Spleen (tissue), 7 donors: ENCODE measurements at regions not wholly inside any gene's neighbourhood (a gene's known extent, or its start where the extent isn't known, plus 50 kb on each side); places are given as distances from the start of the nearest gene placed in this dataset.

Experiments used
- CTCF ChIP-seq, 11 experiments: fragments of 200-600 bp in 7 of 11; fragments of 450-650 bp in 4 of 11; sonication (generic) in 4 of 11; IDR thresholded peaks in 8 of 11; conservative IDR thresholded peaks in 3 of 11; 1 replicate in 7 of 11; 2 replicates in 4 of 11; pipeline versions ENCODE4 v1.4.0 to v1.8.0; 2016 to 2021; ENCODE audit warnings: antibody characterized with exemption in 11 of 11, inconsistent platforms in 4 of 11, mild to moderate bottlenecking in 1 of 11
- POLR2A ChIP-seq, 3 donors: fragments of 450-650 bp; IDR thresholded peaks; one replicate each; pipeline ENCODE4 v1.5.1; 2017; ENCODE audit warnings: antibody characterized with exemption in 3 of 3, mild to moderate bottlenecking in 1 of 3
- POLR2AphosphoS5 ChIP-seq, 3 donors: sonication (generic); formaldehyde crosslinking; IDR thresholded peaks; one replicate each; pipeline ENCODE4 v1.5.1; 2017; ENCODE audit warnings: antibody characterized with exemption in 3 of 3
- donor health status: DM: no; HTN: no; CAD: no; lungs with moderate emphysema.
- donor health status: DM: no; HTN: no; CAD: no.
- donor health status: DM: no; HTN: no; CAD: no.

DNA sequence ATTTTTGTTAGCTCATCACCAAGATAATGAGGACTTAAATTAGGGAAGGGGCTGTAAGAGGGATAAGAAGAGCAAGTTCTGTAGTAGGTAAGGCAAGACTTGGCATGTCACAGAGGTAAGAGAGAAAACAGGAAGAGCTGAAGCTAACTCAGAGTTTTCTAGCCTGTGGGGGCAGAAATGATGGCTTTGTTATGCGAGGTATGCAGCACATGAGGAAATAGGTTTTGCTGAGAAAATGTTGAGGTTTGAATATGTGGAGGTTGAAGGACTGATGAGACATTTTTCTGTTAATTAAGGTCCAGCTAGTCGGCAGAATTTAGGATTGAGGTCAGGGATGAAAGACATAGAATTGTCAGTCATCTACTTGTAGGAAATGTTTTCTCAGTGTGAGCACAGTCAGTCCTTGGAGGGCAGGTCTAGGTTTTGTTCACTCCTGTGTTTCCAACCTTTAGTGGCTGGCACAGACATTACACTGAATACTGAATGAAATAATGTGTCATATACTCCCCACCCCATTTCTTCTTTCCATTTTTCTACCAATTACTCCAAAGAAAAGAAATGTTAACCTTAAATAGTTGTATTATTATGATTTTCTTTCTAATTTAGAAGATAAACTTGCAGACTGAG is 154.0 kb upstream of the AADAT start:
- no peak for TF ChIP-seq CTCF (IDR thresholded peaks at IDR 0.05 in 8 of 11, conservative IDR thresholded peaks at IDR 0.05 in 3 of 11)
- no peak for TF ChIP-seq POLR2AphosphoS5 (IDR thresholded peaks at IDR 0.05)
- TF ChIP-seq POLR2A (IDR thresholded peaks at IDR 0.05) = no peak
